Nephron progenitor cell (in vitro differentiated cells): ENCODE measurements at regions not wholly inside any gene's neighbourhood (a gene's known extent, or its start where the extent isn't known, plus 50 kb on each side); places are given as distances from the start of the nearest gene placed in this dataset.

Experiments
- DNase-seq: peaks from one replicate; pipeline ENCODE4 v3.0.0; 2021
- H3K27ac Mint-ChIP-seq: 2 replicates; pipeline ENCODE4 v1.8.0; 2021; ENCODE audit warnings: mild to moderate bottlenecking, moderate library complexity, mixed read lengths
- H3K27me3 Mint-ChIP-seq: 2 replicates; pipeline ENCODE4 v1.8.0; 2021; ENCODE audit warnings: mild to moderate bottlenecking, low read depth, mixed read lengths; ENCODE audit not compliant: poor library complexity
- H3K36me3 Mint-ChIP-seq: 2 replicates; pipeline ENCODE4 v1.8.0; 2021; ENCODE audit warnings: low read depth, mixed read lengths
- H3K4me1 Mint-ChIP-seq: 2 replicates; pipeline ENCODE4 v1.8.0; 2021; ENCODE audit warnings: mixed read lengths
- H3K4me3 Mint-ChIP-seq: 2 replicates; pipeline ENCODE4 v1.8.0; 2021; ENCODE audit warnings: mild to moderate bottlenecking, moderate library complexity, mixed read lengths
- H3K9me3 Mint-ChIP-seq: 2 replicates; pipeline ENCODE4 v1.8.0; 2021; ENCODE audit warnings: mild to moderate bottlenecking, moderate library complexity, mixed read lengths
- CTCF ChIP-seq: fragments of 200-600 bp; sonication (generic); IDR thresholded peaks from 2 replicates; pipeline ENCODE4 v1.5.0; 2021; ENCODE audit warnings: antibody characterized with exemption

GRCh38 chr4:23456864-23457263 lies 433.0 kb downstream of the PPARGC1A start:
- Mint-ChIP-seq H3K4me1 (peaks cover 11% of the 10 kb centered on the region), H3K4me3 (no peak overlapping the region), H3K27ac (no peak overlapping the region), H3K9me3 (no peaks in the 10 kb centered on the region), H3K27me3 (no peaks in the 10 kb centered on the region), H3K36me3 (no peaks in the 10 kb centered on the region)
- DNase-seq, result no peak
- no peak for TF ChIP-seq CTCF

- no peaks in the 10 kb centered on the region for H3K9me3 Mint-ChIP-seq
- H3K4me1 Mint-ChIP-seq, result peaks cover 11% of the 10 kb centered on the region
- no peaks in the 10 kb centered on the region for H3K36me3 Mint-ChIP-seq
- H3K27ac Mint-ChIP-seq, result no peak overlapping the region
- DNase-seq, result peak; percentile 6
- no peak overlapping the region for H3K4me3 Mint-ChIP-seq
- no peaks in the 10 kb centered on the region for H3K27me3 Mint-ChIP-seq
- TF ChIP-seq CTCF, result no peak
Observed at GRCh38 chr4:23455456-23456158, 434.2 kb downstream of the PPARGC1A start.

- H3K27ac Mint-ChIP-seq, result no peak overlapping the region
- H3K36me3 Mint-ChIP-seq, result no peaks in the 10 kb centered on the region
- no peak overlapping the region for H3K4me3 Mint-ChIP-seq
- no peak for TF ChIP-seq CTCF
- no peaks in the 10 kb centered on the region for H3K9me3 Mint-ChIP-seq
- no peaks in the 10 kb centered on the region for H3K27me3 Mint-ChIP-seq
- no peak for DNase-seq
- peaks cover 11% of the 10 kb centered on the region for H3K4me1 Mint-ChIP-seq
Observed at GRCh38 chr4:23441530-23442069, 448.2 kb downstream of the PPARGC1A start.

GRCh38 chr4:23438764-23439163 lies 451.1 kb downstream of the PPARGC1A start:
- DNase-seq, result no peak
- H3K4me1 Mint-ChIP-seq, result no peaks in the 10 kb centered on the region
- H3K9me3 Mint-ChIP-seq, result no peaks in the 10 kb centered on the region
- no peak overlapping the region for H3K27ac Mint-ChIP-seq
- H3K36me3 Mint-ChIP-seq, result no peaks in the 10 kb centered on the region
- no peak for TF ChIP-seq CTCF
- no peaks in the 10 kb centered on the region for H3K27me3 Mint-ChIP-seq
- no peak overlapping the region for H3K4me3 Mint-ChIP-seq

GRCh38 chr4:23429497-23429896 lies 460.4 kb downstream of the PPARGC1A start:
- Mint-ChIP-seq H3K4me1 (no peaks in the 10 kb centered on the region), H3K36me3 (no peaks in the 10 kb centered on the region), H3K27ac (no peak overlapping the region), H3K27me3 (no peaks in the 10 kb centered on the region), H3K9me3 (no peaks in the 10 kb centered on the region), H3K4me3 (no peak overlapping the region)
- DNase-seq, result no peak
- TF ChIP-seq CTCF, result no peak

GRCh38 chr4:23425570-23425969 lies 464.3 kb downstream of the PPARGC1A start:
- Mint-ChIP-seq H3K4me3 (no peak overlapping the region), H3K4me1 (no peaks in the 10 kb centered on the region), H3K27me3 (no peaks in the 10 kb centered on the region), H3K27ac (peak overlapping the region; percentile 30), H3K9me3 (peaks cover under 1% of the 10 kb centered on the region), H3K36me3 (no peaks in the 10 kb centered on the region)
- DNase-seq, result no peak
- TF ChIP-seq CTCF, result no peak
